ENCODE measurements at regions not wholly inside any gene's neighbourhood (a gene's known extent, or its start where the extent isn't known, plus 50 kb on each side); places are given as distances from the start of the nearest gene placed in this dataset.

GRCh38 chr6:119950681-119951080 lies 601.1 kb upstream of the MAN1A1 start (continued):
- TF ChIP-seq ZNF462 (CRISPR knock-in tag; IDR thresholded peaks at IDR 0.05), result no peak
- TF ChIP-seq REST (IDR thresholded peaks at IDR 0.05; ENCODE audit: unreplicated experiment), result no peak
- TF ChIP-seq JUNB (IDR thresholded peaks at IDR 0.05; ENCODE audit: unreplicated experiment), result no peak
- TF ChIP-seq POLR2AphosphoS5 (IDR thresholded peaks at IDR 0.05; ENCODE audit: low read depth), result no peak
- no peak for TF ChIP-seq EZH2 (IDR thresholded peaks at IDR 0.05; ENCODE audit: low read depth, unreplicated experiment)
- no peak for TF ChIP-seq ETS1 (IDR thresholded peaks at IDR 0.05)
